Parathyroid adenoma (tissue), 2 donors: ENCODE measurements at regions not wholly inside any gene's neighbourhood (a gene's known extent, or its start where the extent isn't known, plus 50 kb on each side); places are given as distances from the start of the nearest gene placed in this dataset.

ENCODE experiments used
- H2AFZ ChIP-seq: fragments of 300-600 bp; sonication (generic); one replicate; pipeline ENCODE4 v1.7.0; 2017; ENCODE audit warnings: antibody characterized with exemption, mild to moderate bottlenecking
- H3K27ac ChIP-seq: fragments of 300-600 bp; sonication (generic); one replicate; pipeline ENCODE4 v1.7.0; 2017
- H3K27me3 ChIP-seq: fragments of 300-600 bp; sonication (generic); one replicate; pipeline ENCODE4 v1.7.0; 2017; ENCODE audit warnings: low read length; ENCODE audit not compliant: control insufficient read depth, insufficient read depth
- H3K36me3 ChIP-seq: fragments of 300-600 bp; sonication (generic); one replicate; pipeline ENCODE4 v1.7.0; 2017; ENCODE audit warnings: low read length; ENCODE audit not compliant: control insufficient read depth, insufficient read depth
- H3K4me1 ChIP-seq: fragments of 300-600 bp; sonication (generic); one replicate; pipeline ENCODE4 v1.7.0; 2017; ENCODE audit warnings: control low read depth
- H3K4me2 ChIP-seq: fragments of 300-600 bp; sonication (generic); one replicate; pipeline ENCODE4 v1.7.0; 2017; ENCODE audit warnings: low read length
- H3K4me3 ChIP-seq: fragments of 300-600 bp; sonication (generic); one replicate; pipeline ENCODE4 v1.7.0; 2017; ENCODE audit warnings: low read depth, low read length
- H3K79me2 ChIP-seq: fragments of 300-600 bp; sonication (generic); one replicate; pipeline ENCODE4 v1.7.0; 2017; ENCODE audit warnings: control low read depth
- H3K9ac ChIP-seq: fragments of 300-600 bp; sonication (generic); one replicate; pipeline ENCODE4 v1.7.0; 2017; ENCODE audit warnings: mild to moderate bottlenecking
- H3K9me3 ChIP-seq: fragments of 300-600 bp; sonication (generic); one replicate; pipeline ENCODE4 v1.7.0; 2017; ENCODE audit warnings: low read length; ENCODE audit not compliant: control insufficient read depth
- CTCF ChIP-seq: fragments of 300-600 bp; sonication (generic); IDR thresholded peaks from one replicate; pipeline ENCODE4 v1.7.0; 2017; ENCODE audit warnings: antibody characterized with exemption, mild to moderate bottlenecking
- donor health status: primary hyperparathyroidism.

- no peaks in the 10 kb centered on the region for H3K4me1 ChIP-seq
- no peak overlapping the region for H3K27ac ChIP-seq
- H3K4me3 ChIP-seq: no peak overlapping the region
- H3K9me3 ChIP-seq: no peaks in the 10 kb centered on the region
- no peak overlapping the region for H2AFZ ChIP-seq
- no peaks in the 10 kb centered on the region for H3K36me3 ChIP-seq
- no peaks in the 10 kb centered on the region for H3K27me3 ChIP-seq
- no peak for TF ChIP-seq CTCF
- H3K4me2 ChIP-seq: no peak overlapping the region
- no peak overlapping the region for H3K9ac ChIP-seq
- no peaks in the 10 kb centered on the region for H3K79me2 ChIP-seq
Observed at GRCh38 chr2:103526757-103527156, 764.9 kb downstream of the TMEM182 start.

GRCh38 chr2:103527278-103527677 lies 765.4 kb downstream of the TMEM182 start:
- no peak overlapping the region for H3K9ac ChIP-seq
- no peaks in the 10 kb centered on the region for H3K27me3 ChIP-seq
- H3K4me3 ChIP-seq: no peak overlapping the region
- no peaks in the 10 kb centered on the region for H3K9me3 ChIP-seq
- H3K27ac ChIP-seq: no peak overlapping the region
- no peak overlapping the region for H3K4me2 ChIP-seq
- no peak overlapping the region for H2AFZ ChIP-seq
- H3K79me2 ChIP-seq: no peaks in the 10 kb centered on the region
- H3K36me3 ChIP-seq: no peaks in the 10 kb centered on the region
- no peak for TF ChIP-seq CTCF
- no peaks in the 10 kb centered on the region for H3K4me1 ChIP-seq

- TF ChIP-seq CTCF: no peak
- H3K9me3 ChIP-seq: no peaks in the 10 kb centered on the region
- no peak overlapping the region for H3K4me3 ChIP-seq
- H2AFZ ChIP-seq: no peak overlapping the region
- no peak overlapping the region for H3K9ac ChIP-seq
- no peaks in the 10 kb centered on the region for H3K27me3 ChIP-seq
- no peak overlapping the region for H3K4me2 ChIP-seq
- H3K4me1 ChIP-seq: no peaks in the 10 kb centered on the region
- H3K79me2 ChIP-seq: no peaks in the 10 kb centered on the region
- no peak overlapping the region for H3K27ac ChIP-seq
- H3K36me3 ChIP-seq: no peaks in the 10 kb centered on the region
Observed at GRCh38 chr2:103529798-103530502, 768.1 kb downstream of the TMEM182 start.

GRCh38 chr2:103552775-103553174 lies 790.9 kb downstream of the TMEM182 start:
- TF ChIP-seq CTCF: no peak
- no peak overlapping the region for H3K27ac ChIP-seq
- H2AFZ ChIP-seq: no peak overlapping the region
- no peaks in the 10 kb centered on the region for H3K4me1 ChIP-seq
- no peaks in the 10 kb centered on the region for H3K9me3 ChIP-seq
- H3K9ac ChIP-seq: no peak overlapping the region
- no peak overlapping the region for H3K4me3 ChIP-seq
- no peaks in the 10 kb centered on the region for H3K27me3 ChIP-seq
- no peak overlapping the region for H3K4me2 ChIP-seq
- H3K36me3 ChIP-seq: no peaks in the 10 kb centered on the region
- no peaks in the 10 kb centered on the region for H3K79me2 ChIP-seq

- Histone ChIP-seq H3K36me3 (no peaks in the 10 kb centered on the region), H3K27me3 (no peaks in the 10 kb centered on the region), H3K9me3 (no peaks in the 10 kb centered on the region), H3K27ac (no peak overlapping the region), H3K4me2 (no peak overlapping the region), H3K9ac (no peak overlapping the region), H2AFZ (no peak overlapping the region), H3K79me2 (no peaks in the 10 kb centered on the region), H3K4me1 (no peaks in the 10 kb centered on the region), H3K4me3 (no peak overlapping the region)
- no peak for TF ChIP-seq CTCF
Observed at GRCh38 chr2:103594823-103595222, 833.0 kb downstream of the TMEM182 start.
